ENCODE measurements at regions not wholly inside any gene's neighbourhood (a gene's known extent, or its start where the extent isn't known, plus 50 kb on each side); places are given as distances from the start of the nearest gene placed in this dataset.

DNA sequence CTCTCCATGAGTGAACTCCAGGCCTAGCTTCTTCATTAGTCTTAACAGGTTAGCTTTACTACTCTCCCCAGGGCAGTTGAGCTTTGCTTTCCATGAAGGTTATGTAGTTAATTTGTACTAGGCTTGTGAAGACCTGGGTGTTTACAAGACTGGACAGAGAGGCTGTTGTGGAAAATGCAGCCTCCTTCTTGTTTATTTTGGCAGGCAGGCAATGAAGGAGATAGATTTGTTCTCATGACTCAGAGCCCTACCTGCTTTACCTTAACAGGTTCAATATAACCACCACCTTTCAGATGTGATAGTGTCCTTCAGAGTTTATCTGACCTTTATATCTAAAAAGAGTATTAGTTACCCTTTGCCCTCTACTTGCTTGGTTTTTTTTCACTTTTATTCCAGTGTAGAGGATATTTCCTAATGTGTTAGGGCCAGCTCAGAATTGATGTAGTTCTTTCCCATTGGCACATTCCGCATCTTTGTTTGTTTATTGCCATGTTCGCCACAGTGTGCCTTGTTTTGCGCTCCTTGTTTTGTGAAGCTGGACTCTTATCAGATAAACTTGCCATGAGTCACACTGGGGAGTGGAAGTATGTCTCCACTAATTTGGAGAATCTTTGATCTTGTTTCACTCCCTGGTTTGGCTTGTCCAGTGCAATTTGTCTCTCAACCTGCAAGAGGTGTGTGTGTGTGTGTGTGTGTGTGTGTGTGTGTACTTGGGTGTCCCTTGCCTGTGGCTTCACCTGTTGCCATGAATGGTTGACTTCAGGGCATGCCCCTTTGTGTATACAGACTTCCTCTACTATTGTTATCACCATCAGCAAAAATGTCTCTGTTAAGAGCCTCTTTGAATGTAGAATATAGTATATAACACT, 87.4 kb upstream of the MACF1 start:
- TF ChIP-seq, protein P1, sequence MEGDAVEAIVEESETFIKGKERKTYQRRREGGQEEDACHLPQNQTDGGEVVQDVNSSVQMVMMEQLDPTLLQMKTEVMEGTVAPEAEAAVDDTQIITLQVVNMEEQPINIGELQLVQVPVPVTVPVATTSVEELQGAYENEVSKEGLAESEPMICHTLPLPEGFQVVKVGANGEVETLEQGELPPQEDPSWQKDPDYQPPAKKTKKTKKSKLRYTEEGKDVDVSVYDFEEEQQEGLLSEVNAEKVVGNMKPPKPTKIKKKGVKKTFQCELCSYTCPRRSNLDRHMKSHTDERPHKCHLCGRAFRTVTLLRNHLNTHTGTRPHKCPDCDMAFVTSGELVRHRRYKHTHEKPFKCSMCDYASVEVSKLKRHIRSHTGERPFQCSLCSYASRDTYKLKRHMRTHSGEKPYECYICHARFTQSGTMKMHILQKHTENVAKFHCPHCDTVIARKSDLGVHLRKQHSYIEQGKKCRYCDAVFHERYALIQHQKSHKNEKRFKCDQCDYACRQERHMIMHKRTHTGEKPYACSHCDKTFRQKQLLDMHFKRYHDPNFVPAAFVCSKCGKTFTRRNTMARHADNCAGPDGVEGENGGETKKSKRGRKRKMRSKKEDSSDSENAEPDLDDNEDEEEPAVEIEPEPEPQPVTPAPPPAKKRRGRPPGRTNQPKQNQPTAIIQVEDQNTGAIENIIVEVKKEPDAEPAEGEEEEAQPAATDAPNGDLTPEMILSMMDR (IDR thresholded peaks at IDR 0.05) = no peak
- no peak for TF ChIP-seq POLR2A (IDR thresholded peaks at IDR 0.05)

Measured in right lobe of liver (tissue), 4 donors.